GM21619 (cell line): ENCODE measurements at regions not wholly inside any gene's neighbourhood (a gene's known extent, or its start where the extent isn't known, plus 50 kb on each side); places are given as distances from the start of the nearest gene placed in this dataset.
"Not testable (repeated sequence)": the region's sequence is repeated elsewhere in the genome, so short reads cannot be mapped to it uniquely, and the experiment has no call there.

Experiments used
- ATAC-seq: cut with Tn5 transposase; IDR thresholded peaks from one replicate; pipeline ENCODE4 v1.9.1; 2021; ENCODE audit not compliant: unreplicated experiment

- no peak for ATAC-seq
Measured at GRCh38 chr5:159802661-159803060, 113.6 kb upstream of the ADRA1B start.

GRCh38 chr5:159804121-159804520 is 112.2 kb upstream of the ADRA1B start:
- no peak for ATAC-seq

- ATAC-seq: no peak
Measured at GRCh38 chr5:159805021-159805420, 111.3 kb upstream of the ADRA1B start.

- ATAC-seq: not testable (repeated sequence)
Measured at GRCh38 chr5:159807135-159807534, 109.1 kb upstream of the ADRA1B start.

- no peak for ATAC-seq
Measured at GRCh38 chr5:159807586-159807985, 108.7 kb upstream of the ADRA1B start.

GRCh38 chr5:159811712-159812111 is 104.6 kb upstream of the ADRA1B start:
- no peak for ATAC-seq

- ATAC-seq: not testable (repeated sequence)
Measured at GRCh38 chr5:159812759-159813158, 103.5 kb upstream of the ADRA1B start.

GRCh38 chr5:159814222-159814621 is 102.1 kb upstream of the ADRA1B start:
- ATAC-seq: no peak

- no peak for ATAC-seq
Measured at GRCh38 chr5:159814805-159815585, 101.3 kb upstream of the ADRA1B start.

- no peak for ATAC-seq
Measured at GRCh38 chr5:159817262-159818029, 98.8 kb upstream of the ADRA1B start.

- no peak for ATAC-seq
Measured at GRCh38 chr5:159819591-159820411, 96.5 kb upstream of the ADRA1B start.

GRCh38 chr5:159820692-159821091 is 95.6 kb upstream of the ADRA1B start:
- no peak for ATAC-seq

- ATAC-seq: no peak
Measured at GRCh38 chr5:159821461-159821940, 94.8 kb upstream of the ADRA1B start.

- no peak for ATAC-seq
Measured at GRCh38 chr5:159824188-159825161, 91.8 kb upstream of the ADRA1B start.

- no peak for ATAC-seq
Measured at GRCh38 chr5:159825551-159826051, 90.7 kb upstream of the ADRA1B start.

- peak; percentile 99 for ATAC-seq
Measured at GRCh38 chr5:159826351-159827214, 89.7 kb upstream of the ADRA1B start.

GRCh38 chr5:159827861-159828260 is 88.4 kb upstream of the ADRA1B start:
- ATAC-seq: no peak

- ATAC-seq: no peak
Measured at GRCh38 chr5:159832073-159832472, 84.2 kb upstream of the ADRA1B start.

GRCh38 chr5:159833088-159833487 is 83.2 kb upstream of the ADRA1B start:
- ATAC-seq: no peak
